HG02870 (cell line): ENCODE measurements at regions not wholly inside any gene's neighbourhood (a gene's known extent, or its start where the extent isn't known, plus 50 kb on each side); places are given as distances from the start of the nearest gene placed in this dataset.
"Not testable (repeated sequence)": the region's sequence is repeated elsewhere in the genome, so short reads cannot be mapped to it uniquely, and the experiment has no call there.

ENCODE experiments used
- ATAC-seq: cut with Tn5 transposase; IDR thresholded peaks from one replicate; pipeline ENCODE4 v1.9.1; 2021; ENCODE audit warnings: mild to moderate bottlenecking, moderate library complexity; ENCODE audit not compliant: unreplicated experiment

- ATAC-seq: no peak
Measured at GRCh38 chr3:71994906-71995305, 210.0 kb upstream of the PROK2 start.

DNA sequence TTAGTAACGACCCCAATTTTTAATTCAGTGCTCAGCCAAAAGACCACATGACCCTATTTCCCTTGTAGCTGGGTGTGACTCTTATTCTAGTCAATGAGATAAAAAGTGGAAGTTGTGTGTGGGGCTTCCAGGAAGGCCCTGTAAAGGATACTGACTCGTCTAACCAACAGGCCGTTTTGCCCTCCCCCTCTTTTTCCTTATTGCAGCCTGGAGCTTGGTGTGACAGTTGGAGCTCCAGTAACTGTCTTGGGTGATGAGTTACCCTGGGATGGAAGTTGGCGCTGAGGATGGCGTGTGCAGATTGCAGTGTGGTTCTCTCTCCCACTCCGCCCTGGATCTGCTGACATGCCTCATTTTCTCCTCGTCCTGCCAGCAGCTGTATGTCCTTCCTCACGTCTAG lies 209.3 kb upstream of the PROK2 start:
- ATAC-seq: no peak

DNA sequence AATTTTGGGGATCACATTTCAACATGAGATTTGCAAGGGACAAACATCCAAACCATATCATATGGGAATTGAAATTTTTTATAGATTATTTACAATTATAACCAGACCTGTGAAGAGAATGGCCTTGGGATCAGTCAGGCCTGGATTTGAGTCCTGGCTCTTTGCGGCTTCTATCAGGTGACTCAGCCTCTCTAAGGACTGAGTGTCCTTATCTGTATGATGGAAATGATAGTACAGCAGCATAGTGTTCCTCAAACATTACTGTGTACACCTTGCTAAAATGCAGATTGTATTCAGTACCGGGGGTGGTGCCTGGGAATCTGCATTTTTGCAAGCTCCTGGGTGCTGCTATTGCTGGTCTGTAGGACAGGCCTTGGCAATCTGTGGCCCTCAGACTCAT lies 206.7 kb upstream of the PROK2 start:
- no peak for ATAC-seq

DNA sequence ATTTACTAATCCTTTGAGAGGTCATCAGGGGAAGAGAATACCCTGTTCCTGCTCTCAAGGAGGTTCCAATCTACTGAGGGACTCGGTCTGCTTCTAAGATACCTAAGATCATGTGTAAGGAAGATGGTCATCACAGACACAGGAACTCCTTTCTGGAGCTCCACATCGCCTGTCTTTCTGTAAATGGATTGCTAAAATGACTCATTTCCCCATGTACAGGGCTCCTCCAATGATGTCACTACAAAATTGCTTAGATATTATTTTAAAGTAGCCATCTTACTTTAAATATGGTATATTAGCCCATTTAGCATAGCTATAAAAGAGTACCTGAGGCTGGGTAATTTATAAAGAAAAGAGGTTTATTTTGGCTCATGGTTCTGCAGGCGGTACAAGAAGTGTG lies 206.1 kb upstream of the PROK2 start:
- no peak for ATAC-seq

DNA sequence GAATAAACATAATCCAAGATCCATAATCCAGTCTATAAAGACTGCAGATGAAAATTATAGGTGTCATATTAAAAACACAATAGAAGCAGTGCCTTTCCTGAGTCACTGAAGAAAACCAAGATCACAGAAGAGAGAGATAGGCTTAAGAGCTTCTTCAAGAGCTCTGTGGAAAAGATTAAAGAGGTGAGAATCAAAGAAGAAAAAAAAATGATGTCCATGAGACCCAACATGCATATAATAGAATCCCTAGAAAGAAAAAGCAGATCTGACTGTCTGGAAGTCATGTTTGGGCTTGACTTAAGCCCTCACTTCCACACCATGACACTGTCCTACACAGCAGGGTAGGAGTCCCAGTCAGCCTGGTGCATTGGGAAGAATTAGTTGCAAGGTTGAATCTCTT lies 205.6 kb upstream of the PROK2 start:
- no peak for ATAC-seq

DNA sequence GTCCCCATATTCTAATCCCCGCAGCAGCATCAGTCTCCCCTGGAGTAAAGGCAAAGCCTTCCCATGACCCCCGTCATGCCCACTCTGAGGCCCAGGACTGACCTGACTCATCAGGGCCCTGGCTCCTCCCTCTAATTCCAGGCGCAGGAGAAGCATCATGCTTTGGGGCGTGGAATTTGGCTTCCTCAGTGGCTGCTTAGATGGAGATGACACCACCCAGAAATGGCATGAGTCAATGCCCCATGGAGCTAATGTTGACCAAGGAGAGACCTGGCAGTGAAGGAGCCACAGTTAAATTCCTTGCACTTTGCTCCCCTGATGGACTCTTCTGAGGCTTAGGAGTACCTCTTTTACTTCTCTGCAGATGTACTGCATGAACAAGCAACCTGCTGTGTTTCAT lies 204.2 kb upstream of the PROK2 start:
- no peak for ATAC-seq

GRCh38 chr3:71987828-71988227 lies 202.9 kb upstream of the PROK2 start:
- no peak for ATAC-seq

DNA sequence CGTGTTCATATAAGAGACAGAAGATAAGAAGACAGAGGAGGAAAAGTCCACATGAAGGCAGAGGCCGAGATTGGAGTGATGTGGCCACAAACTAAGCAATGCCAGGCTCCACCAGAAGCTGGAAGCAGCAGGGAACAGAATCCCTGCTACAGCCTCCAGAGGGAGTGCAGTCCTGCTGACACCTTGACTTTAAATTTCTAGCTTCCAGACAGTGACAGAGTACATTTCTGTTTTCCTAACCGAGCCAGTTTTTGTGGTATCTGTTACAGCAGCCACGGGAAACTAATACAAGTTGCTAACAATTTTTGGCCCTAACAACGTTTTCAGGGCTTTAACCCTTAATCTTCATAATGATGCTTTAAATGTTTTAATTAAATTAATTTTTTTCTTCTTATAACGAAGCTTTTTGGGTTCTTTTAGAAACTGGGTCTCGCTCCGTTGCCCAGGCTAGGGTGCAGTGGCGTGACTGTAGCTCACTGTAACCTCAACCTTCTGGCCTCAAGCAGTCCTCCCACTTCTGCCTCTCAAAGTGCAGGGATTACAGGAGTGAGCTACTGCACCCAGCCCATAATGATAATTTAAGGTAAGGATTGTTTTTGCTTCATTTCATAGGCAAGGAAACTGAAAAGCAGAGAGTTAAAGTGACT lies 202.3 kb upstream of the PROK2 start:
- no peak for ATAC-seq

DNA sequence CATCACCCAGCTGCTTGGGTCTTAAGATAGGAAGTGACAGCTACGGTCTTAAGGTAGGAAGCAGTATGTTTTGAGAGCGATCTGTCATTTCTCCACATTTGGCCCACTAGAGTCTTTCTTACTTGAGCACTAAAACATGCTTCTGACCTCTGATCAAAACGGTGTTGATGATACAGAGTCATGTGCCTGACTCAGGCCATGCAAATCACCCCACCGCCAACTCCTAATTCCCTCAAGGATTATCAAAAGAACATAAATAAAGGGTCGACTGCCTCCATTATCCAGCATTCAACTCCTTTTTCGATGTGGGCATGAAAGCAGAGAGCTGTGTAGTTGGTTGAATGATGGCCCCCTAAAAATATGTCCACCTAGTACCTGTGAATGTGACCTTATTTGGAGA lies 201.7 kb upstream of the PROK2 start:
- ATAC-seq: no peak

GRCh38 chr3:71984843-71985613 lies 200.1 kb upstream of the PROK2 start:
- ATAC-seq: peak; percentile 88

DNA sequence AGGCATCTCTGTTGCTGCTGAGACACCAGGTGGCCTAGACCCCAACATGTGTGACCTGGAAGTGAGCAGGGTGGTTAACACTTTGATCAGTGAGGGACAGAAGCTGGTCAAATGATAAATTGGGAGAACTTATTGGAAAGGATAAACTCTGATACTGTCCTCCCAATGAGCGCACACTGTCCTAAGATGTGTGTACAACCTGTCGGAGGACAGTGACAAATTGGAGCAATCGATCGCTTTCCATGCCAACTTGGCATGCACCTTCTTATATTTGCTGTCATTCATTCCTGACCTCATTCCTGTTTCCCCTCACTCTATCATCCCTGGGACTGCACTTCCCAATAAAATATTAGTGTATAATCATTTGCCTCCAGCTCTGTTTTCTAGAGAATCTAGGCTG lies 198.7 kb upstream of the PROK2 start:
- no peak for ATAC-seq

DNA sequence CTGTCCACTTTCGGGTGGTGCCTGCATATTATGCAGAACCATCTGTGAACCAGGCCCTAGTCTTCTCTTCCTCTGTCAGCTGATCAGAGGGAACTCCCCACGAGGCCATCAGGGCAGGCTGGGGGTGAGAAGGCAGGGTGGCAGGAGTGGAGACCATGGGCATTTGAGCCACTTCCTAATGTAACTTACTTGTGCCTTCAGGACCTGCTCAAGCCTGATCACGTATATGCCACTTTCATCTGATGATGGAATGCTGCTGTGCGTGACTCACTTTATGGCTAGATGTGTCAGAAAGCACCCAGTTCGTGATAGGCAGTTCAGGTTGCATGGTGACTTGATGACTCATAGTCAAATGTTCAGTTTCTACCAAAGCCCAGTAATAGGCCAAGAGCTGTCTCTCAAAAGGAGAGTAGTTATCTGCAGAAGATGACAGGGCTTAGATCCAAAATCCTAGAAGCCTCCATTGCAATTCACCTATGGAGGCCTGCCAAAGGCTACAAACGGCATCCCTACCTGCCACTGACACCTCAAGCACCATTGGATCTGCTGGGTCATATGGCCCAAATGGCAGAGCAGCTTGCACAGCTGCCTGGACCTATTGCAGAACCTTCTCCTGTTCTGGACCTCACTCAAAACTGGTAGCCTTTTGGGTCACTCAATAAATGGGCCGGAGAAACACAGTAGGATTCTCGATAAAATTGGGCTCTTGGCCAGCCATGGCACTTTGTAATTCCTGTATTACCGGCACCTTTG lies 197.7 kb upstream of the PROK2 start:
- not testable (repeated sequence) for ATAC-seq

GRCh38 chr3:71979175-71979574 lies 194.2 kb upstream of the PROK2 start:
- ATAC-seq: no peak

DNA sequence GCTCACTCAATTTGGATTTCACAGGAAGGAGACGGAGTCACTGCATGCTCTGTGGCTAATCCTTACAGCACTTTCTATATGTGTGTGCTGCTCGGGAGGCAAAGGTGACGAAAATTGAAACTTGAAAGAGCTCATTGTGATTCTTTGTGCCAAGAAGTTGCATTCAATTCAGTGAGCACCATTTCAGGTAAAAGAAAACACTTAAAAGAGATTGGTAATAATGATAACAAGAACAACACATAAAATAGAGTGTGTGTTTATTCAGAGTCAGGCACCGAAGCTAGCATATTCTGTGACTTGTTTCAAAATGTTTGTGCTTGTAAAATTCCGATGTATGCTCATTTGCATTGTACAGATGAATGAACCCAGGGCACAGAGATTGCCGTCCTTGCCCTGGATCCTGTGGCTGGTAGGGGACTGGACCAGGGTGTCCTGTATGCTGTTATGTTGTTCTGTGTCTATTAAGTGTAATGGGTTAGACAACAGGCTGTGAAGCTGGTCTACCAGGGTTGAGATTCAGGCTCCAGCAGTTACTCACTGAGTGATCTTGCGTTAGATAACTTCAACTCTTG lies 193.3 kb upstream of the PROK2 start:
- ATAC-seq: peak; percentile 84

GRCh38 chr3:71977525-71977924 lies 192.6 kb upstream of the PROK2 start:
- ATAC-seq: no peak

DNA sequence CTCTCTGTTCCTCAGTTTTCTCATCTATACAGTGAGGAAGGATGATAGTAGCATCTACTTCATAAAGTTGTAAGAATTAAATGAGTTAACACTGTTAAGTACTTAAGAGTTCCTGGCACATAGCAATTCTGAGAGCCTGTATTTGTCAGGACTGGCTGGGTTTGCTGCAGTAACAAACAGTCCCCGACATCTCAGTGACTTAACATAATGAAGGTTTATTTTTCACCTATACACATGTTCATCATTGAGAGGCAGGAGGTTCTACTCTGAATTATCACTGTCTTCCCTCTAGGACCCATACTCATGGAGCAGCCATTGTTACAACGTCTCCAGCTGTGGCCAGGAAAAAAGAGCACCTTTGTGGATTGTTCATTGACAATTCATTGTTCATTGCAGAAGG lies 190.6 kb upstream of the PROK2 start:
- no peak for ATAC-seq

GRCh38 chr3:71974786-71975185 lies 189.8 kb upstream of the PROK2 start:
- ATAC-seq: no peak

- no peak for ATAC-seq
Measured at GRCh38 chr3:71973274-71974030, 188.5 kb upstream of the PROK2 start.

DNA sequence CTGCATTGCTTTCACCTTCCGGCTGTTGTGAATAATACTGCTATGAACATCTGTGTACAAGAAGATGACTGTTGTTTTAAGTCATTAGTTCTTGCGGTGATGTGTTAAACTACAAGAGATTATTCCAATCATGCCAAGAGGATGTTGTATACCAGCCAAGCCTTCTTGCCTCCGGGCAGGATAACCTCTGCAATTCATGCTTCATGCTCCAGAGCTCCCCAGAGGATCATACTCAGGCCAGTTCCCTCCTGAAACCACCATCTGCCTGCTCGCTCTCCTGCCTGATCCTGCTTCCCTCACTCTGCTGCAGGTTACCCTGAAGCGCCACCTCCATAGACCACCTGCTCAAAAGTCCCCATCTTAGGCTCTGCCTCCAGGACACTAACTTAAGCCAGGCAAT lies 187.1 kb upstream of the PROK2 start:
- no peak for ATAC-seq

GRCh38 chr3:71968544-71968943 lies 183.6 kb upstream of the PROK2 start:
- ATAC-seq: no peak

GRCh38 chr3:71966185-71966584 lies 181.2 kb upstream of the PROK2 start:
- ATAC-seq: no peak
